NCI-H1105 (cell line): ENCODE measurements at regions not wholly inside any gene's neighbourhood (a gene's known extent, or its start where the extent isn't known, plus 50 kb on each side); places are given as distances from the start of the nearest gene placed in this dataset.
"Not testable (repeated sequence)": the region's sequence is repeated elsewhere in the genome, so short reads cannot be mapped to it uniquely, and the experiment has no call there.

Experiments
- DNase-seq: peaks from one replicate; lab custom pipeline; 2025; lab: John Stamatoyannopoulos, UW

GRCh38 chr16:32947336-32947735 lies 246.7 kb upstream of the TP53TG3C start:
- not testable (repeated sequence) for DNase-seq

GRCh38 chr16:32946041-32946560 lies 247.9 kb upstream of the TP53TG3C start:
- DNase-seq = not testable (repeated sequence)

GRCh38 chr16:32945311-32945710 lies 248.7 kb upstream of the TP53TG3C start:
- not testable (repeated sequence) for DNase-seq

- DNase-seq = not testable (repeated sequence)
These were observed 254.2 kb upstream of the TP53TG3C start for GRCh38 chr16:32939845-32940244.

GRCh38 chr16:32937929-32938328 lies 256.1 kb upstream of the TP53TG3C start:
- DNase-seq = not testable (repeated sequence)

- not testable (repeated sequence) for DNase-seq
These were observed 256.5 kb upstream of the TP53TG3 start for GRCh38 chr16:32932240-32933040.

- not testable (repeated sequence) for DNase-seq
These were observed 249.2 kb upstream of the TP53TG3 start for GRCh38 chr16:32925192-32925591.

- peak; percentile 14 for DNase-seq
These were observed 246.6 kb upstream of the TP53TG3 start for GRCh38 chr16:32922578-32922977.

GRCh38 chr16:32915346-32915745 lies 239.4 kb upstream of the TP53TG3 start:
- not testable (repeated sequence) for DNase-seq

- DNase-seq = not testable (repeated sequence)
These were observed 221.8 kb upstream of the TP53TG3 start for GRCh38 chr16:32897782-32898181.

GRCh38 chr16:32885392-32885791 lies 209.4 kb upstream of the TP53TG3 start:
- not testable (repeated sequence) for DNase-seq

GRCh38 chr16:32884556-32884955 lies 208.6 kb upstream of the TP53TG3 start:
- not testable (repeated sequence) for DNase-seq

GRCh38 chr16:32882328-32882857 lies 206.4 kb upstream of the TP53TG3 start:
- DNase-seq = not testable (repeated sequence)

- DNase-seq = not testable (repeated sequence)
These were observed 205.7 kb upstream of the TP53TG3 start for GRCh38 chr16:32881631-32882030.

GRCh38 chr16:32880009-32880408 lies 204.0 kb upstream of the TP53TG3 start:
- DNase-seq = not testable (repeated sequence)

- DNase-seq = not testable (repeated sequence)
These were observed 200.8 kb upstream of the TP53TG3 start for GRCh38 chr16:32876718-32877117.

- DNase-seq = not testable (repeated sequence)
These were observed 197.8 kb upstream of the TP53TG3 start for GRCh38 chr16:32873783-32874182.

- DNase-seq = not testable (repeated sequence)
These were observed 197.2 kb upstream of the TP53TG3 start for GRCh38 chr16:32873120-32873519.

- DNase-seq = not testable (repeated sequence)
These were observed 194.7 kb upstream of the TP53TG3 start for GRCh38 chr16:32870628-32871027.

GRCh38 chr16:32868334-32868733 lies 192.4 kb upstream of the TP53TG3 start:
- DNase-seq = not testable (repeated sequence)

GRCh38 chr16:32865284-32865683 lies 189.3 kb upstream of the TP53TG3 start:
- DNase-seq = not testable (repeated sequence)

GRCh38 chr16:32861476-32862201 lies 185.7 kb upstream of the TP53TG3 start:
- not testable (repeated sequence) for DNase-seq
